ENCODE measurements at regions not wholly inside any gene's neighbourhood (a gene's known extent, or its start where the extent isn't known, plus 50 kb on each side); places are given as distances from the start of the nearest gene placed in this dataset.

DNA sequence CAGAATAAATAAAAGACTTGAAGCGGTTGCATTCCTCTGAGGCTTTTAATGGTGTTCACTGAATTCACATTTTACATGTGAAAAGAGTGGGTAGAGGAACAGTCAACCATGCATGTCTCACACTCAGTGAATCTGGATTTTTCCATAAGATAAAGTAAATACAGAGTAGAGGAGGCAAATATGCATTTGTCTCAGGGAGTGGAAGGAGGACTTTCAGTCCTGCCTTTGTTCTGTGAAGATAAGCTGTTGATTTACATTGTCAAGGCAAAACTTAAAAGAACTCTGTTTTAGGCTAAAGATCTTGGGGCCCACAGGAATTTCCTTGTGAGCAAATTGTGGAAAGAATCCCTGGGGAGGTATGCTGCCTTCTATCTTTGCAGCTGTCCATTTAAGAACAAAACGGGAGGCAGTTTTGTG, 825.3 kb upstream of the MBL2 start:
- TF ChIP-seq, protein P1, sequence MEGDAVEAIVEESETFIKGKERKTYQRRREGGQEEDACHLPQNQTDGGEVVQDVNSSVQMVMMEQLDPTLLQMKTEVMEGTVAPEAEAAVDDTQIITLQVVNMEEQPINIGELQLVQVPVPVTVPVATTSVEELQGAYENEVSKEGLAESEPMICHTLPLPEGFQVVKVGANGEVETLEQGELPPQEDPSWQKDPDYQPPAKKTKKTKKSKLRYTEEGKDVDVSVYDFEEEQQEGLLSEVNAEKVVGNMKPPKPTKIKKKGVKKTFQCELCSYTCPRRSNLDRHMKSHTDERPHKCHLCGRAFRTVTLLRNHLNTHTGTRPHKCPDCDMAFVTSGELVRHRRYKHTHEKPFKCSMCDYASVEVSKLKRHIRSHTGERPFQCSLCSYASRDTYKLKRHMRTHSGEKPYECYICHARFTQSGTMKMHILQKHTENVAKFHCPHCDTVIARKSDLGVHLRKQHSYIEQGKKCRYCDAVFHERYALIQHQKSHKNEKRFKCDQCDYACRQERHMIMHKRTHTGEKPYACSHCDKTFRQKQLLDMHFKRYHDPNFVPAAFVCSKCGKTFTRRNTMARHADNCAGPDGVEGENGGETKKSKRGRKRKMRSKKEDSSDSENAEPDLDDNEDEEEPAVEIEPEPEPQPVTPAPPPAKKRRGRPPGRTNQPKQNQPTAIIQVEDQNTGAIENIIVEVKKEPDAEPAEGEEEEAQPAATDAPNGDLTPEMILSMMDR (IDR thresholded peaks at IDR 0.05; ENCODE audit: extremely low read depth, missing control alignments) = no peak
- no peak for DNase-seq (ENCODE audit: low spot score)

GRCh38 chr10:53580465-53580864, 807.9 kb upstream of the MBL2 start:
- TF ChIP-seq, protein P1 (IDR thresholded peaks at IDR 0.05; ENCODE audit: extremely low read depth, missing control alignments) = no peak
- no peak for DNase-seq (ENCODE audit: low spot score)

DNA sequence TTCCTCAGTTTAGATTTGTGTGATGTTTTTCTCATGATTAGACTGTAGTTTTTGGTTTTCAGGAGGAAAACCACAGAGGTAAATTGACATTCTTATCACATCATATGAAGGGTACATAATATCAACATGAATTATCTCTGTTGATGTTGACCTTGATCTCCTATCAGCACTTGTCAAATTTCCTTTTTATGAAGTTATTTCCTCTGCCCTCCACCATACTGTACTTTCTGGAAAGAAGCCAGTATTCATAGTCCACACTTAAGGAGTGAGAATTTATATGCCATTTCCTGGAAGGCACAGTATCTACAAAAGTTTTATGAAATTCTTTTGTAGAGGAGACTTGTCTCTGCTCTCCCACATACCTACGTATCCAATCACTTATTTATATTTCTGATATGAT, 807.2 kb upstream of the MBL2 start:
- DNase-seq (ENCODE audit: low spot score) = no peak
- TF ChIP-seq, protein P1 (IDR thresholded peaks at IDR 0.05; ENCODE audit: extremely low read depth, missing control alignments) = no peak

- no peak for DNase-seq (ENCODE audit: low spot score)
- TF ChIP-seq, protein P1 (IDR thresholded peaks at IDR 0.05; ENCODE audit: extremely low read depth, missing control alignments) = no peak
These were observed 801.4 kb upstream of the MBL2 start for GRCh38 chr10:53574024-53574423.

DNA sequence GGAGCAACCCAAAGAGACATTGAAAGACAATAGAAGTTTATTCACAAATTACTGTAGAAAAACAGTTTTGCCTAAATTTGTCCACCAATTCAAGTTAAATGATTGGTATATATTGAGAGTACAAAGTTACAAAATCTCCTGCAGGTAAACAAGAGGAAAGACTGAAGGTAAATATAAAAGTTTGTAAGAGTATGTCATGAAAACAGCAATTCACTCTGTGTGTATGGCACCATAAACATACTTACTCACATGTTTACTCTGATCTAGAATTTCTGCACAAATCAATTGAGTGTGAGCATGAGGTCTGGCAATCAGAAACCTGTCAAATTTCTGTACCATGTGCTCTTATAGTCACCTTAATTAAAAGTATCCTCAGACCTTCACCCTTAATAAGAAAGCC, 800.9 kb upstream of the MBL2 start:
- TF ChIP-seq, protein P1 (IDR thresholded peaks at IDR 0.05; ENCODE audit: extremely low read depth, missing control alignments) = no peak
- no peak for DNase-seq (ENCODE audit: low spot score)

DNA sequence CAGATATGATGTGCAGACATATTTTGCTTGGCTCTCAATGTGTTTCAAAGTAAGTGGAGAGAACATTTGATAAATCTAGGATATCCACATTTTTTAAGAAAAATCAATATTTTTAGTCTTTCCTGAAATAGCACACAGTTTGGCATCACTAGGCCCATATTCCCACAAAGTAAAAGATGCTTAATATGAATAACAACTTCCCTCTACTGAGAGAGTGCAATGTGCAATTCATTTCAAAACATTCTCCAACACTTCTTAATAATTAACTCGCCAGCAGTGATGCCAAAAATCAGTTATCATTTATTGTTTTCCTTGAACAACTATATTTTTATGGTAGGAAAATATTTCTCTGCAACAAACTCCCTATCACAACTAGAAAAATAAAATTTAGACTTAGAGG, 800.2 kb upstream of the MBL2 start:
- DNase-seq (ENCODE audit: low spot score) = no peak
- TF ChIP-seq, protein P1 (IDR thresholded peaks at IDR 0.05; ENCODE audit: extremely low read depth, missing control alignments) = no peak

DNA sequence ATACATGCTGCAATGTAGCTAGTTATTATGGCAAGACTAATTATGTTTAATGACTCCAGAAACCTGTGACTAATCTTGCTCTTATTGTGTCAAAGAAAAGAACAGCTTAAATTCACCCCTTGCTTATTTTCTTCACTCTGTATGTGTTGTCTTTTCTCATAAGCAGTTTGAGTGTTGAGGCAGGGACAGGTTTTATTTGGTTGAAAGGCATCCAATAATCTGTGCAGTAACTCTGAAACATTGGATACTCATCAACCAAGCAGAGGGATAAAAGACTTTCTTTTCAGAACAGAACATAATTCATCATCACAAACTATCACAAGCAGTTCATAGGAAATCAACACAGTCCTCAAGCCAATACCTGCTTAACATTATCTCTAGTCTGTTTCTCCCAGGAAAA, 797.6 kb upstream of the MBL2 start:
- no peak for DNase-seq (ENCODE audit: low spot score)
- TF ChIP-seq, protein P1 (IDR thresholded peaks at IDR 0.05; ENCODE audit: extremely low read depth, missing control alignments) = no peak
